GM21423 (cell line): ENCODE measurements at regions not wholly inside any gene's neighbourhood (a gene's known extent, or its start where the extent isn't known, plus 50 kb on each side); places are given as distances from the start of the nearest gene placed in this dataset.

ENCODE experiments used
- ATAC-seq: cut with Tn5 transposase; IDR thresholded peaks from one replicate; pipeline ENCODE4 v1.9.1; 2021; ENCODE audit warnings: mild to moderate bottlenecking, moderate library complexity; ENCODE audit not compliant: unreplicated experiment

- no peak for ATAC-seq
These were observed 381.4 kb downstream of the PLPP3 start for GRCh38 chr1:56197946-56198345.

- no peak for ATAC-seq
These were observed 382.5 kb downstream of the PLPP3 start for GRCh38 chr1:56196839-56197238.

GRCh38 chr1:56194701-56195300 is 384.6 kb downstream of the PLPP3 start:
- ATAC-seq: no peak

GRCh38 chr1:56193656-56194055 is 385.7 kb downstream of the PLPP3 start:
- no peak for ATAC-seq

GRCh38 chr1:56191369-56191768 is 388.0 kb downstream of the PLPP3 start:
- ATAC-seq: no peak

- ATAC-seq: no peak
These were observed 388.5 kb downstream of the PLPP3 start for GRCh38 chr1:56190806-56191365.

- no peak for ATAC-seq
These were observed 389.2 kb downstream of the PLPP3 start for GRCh38 chr1:56189946-56190805.

GRCh38 chr1:56189454-56189853 is 389.9 kb downstream of the PLPP3 start:
- ATAC-seq: no peak

GRCh38 chr1:56188855-56189254 is 390.5 kb downstream of the PLPP3 start:
- no peak for ATAC-seq

- ATAC-seq: no peak
These were observed 391.1 kb downstream of the PLPP3 start for GRCh38 chr1:56188221-56188620.

- no peak for ATAC-seq
These were observed 392.0 kb downstream of the PLPP3 start for GRCh38 chr1:56187405-56187804.

- no peak for ATAC-seq
These were observed 393.9 kb downstream of the PLPP3 start for GRCh38 chr1:56185493-56185892.

GRCh38 chr1:56183151-56183550 is 396.2 kb downstream of the PLPP3 start:
- no peak for ATAC-seq

- ATAC-seq: no peak
These were observed 398.7 kb downstream of the PLPP3 start for GRCh38 chr1:56180520-56181190.

GRCh38 chr1:56179543-56179942 is 399.8 kb downstream of the PLPP3 start:
- ATAC-seq: no peak

- ATAC-seq: no peak
These were observed 404.2 kb downstream of the PLPP3 start for GRCh38 chr1:56175211-56175610.

GRCh38 chr1:56174176-56174885 is 405.0 kb downstream of the PLPP3 start:
- no peak for ATAC-seq

GRCh38 chr1:56173736-56174135 is 405.6 kb downstream of the PLPP3 start:
- ATAC-seq: no peak

- ATAC-seq: no peak
These were observed 407.7 kb downstream of the PLPP3 start for GRCh38 chr1:56171670-56172069.

- ATAC-seq: no peak
These were observed 408.5 kb downstream of the PLPP3 start for GRCh38 chr1:56170784-56171320.

- no peak for ATAC-seq
These were observed 409.5 kb downstream of the PLPP3 start for GRCh38 chr1:56169856-56170255.
